LoVo (cell line): ENCODE measurements at regions not wholly inside any gene's neighbourhood (a gene's known extent, or its start where the extent isn't known, plus 50 kb on each side); places are given as distances from the start of the nearest gene placed in this dataset.
"Not testable (repeated sequence)": the region's sequence is repeated elsewhere in the genome, so short reads cannot be mapped to it uniquely, and the experiment has no call there.

ENCODE experiments used
- DNase-seq: peaks from one replicate; pipeline ENCODE4 v3.0.0-alpha.2; 2016; ENCODE audit warnings: low spot score

DNA sequence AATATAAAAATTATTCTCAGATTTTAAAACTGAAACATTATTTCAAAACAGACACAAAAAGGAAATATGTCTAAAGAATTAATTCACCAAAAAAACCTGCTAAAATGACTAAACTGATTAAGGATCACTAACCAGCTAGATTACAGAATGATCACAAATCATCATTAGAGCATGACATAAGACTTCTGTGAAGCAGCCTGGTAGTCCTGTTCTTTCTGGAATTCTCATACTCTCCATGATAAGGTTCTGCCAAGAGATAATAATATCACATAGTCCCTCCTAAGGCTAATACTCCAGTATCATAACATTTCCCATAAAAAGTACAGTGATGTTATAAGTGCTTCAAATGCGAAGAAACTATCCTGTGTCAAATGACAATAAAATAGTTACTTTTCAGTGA lies 1814.9 kb downstream of the SLITRK5 start:
- DNase-seq = no peak

DNA sequence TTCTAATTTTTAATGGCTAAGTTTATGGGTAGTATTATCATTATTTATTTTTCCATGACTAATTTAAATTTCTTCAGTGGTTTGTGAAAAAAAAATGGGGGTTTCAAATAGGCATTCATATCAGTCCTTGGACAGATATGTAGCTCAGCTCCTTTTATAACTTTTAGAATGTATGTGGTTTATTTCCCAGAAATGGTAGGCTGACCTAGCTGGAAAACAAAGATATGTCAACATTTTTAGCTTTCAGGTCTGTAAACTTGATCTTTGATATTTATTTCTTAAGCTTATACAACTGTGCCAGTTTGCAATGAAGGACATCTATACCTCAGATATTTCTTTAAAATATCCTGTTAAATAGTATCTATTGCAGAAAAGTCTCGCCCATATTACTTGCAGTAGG lies 1815.5 kb downstream of the SLITRK5 start:
- no peak for DNase-seq

DNA sequence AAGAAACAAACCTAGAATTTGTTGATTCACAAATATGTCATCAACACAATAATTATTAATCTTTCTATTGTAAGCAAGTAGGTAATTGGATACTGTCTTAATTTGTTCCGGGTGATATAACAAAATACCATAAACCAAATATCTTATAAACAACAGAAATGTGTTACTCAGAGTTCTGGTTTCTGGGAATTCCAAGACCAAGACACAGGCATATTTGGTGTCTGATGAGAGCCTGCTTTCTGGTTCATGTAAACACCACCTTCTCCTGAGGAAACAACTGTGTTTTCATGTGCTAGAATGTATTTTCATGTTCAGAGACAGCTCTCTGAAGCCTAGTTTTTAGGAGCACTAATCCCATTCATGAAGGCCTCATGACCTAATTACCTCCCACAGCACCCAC lies 1819.5 kb downstream of the SLITRK5 start:
- no peak for DNase-seq

DNA sequence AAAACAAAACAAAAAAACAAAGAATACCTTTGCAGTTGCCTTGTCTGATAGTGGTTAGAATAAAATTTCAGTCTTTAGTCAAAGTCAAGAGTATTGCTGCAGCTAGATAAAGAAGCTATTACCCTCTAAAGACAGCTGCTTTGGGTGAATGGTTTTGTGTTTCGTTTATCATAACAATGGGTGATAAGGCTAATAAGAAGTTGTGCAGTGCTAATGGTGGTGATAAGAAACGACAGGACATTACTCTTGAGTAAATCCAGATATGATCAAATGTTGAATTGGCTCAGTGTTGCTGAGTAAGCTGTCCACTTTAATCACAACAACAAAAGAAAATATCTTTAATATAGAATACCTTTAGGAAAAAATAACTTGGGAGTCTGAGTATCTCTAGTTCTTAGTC lies 1825.3 kb downstream of the SLITRK5 start:
- DNase-seq = no peak

DNA sequence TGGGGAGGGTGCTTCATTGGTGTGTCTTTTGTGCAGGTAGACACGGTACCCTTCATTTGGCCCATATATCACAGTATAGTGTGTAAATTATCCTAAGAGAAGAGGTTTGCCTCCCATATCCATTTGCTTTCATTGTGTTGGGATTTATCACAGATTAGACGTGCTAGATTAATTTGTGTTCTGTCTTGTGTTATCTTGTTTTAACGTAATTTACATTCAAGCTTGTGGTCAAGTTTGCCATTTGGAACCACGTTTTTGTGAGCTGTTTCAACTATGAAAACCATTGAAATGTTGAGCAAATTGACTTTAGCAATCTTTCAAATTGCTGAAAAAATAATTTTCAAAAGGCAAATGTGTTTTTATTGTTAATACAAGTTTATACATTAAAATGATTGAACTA lies 1826.5 kb downstream of the SLITRK5 start:
- DNase-seq = no peak

DNA sequence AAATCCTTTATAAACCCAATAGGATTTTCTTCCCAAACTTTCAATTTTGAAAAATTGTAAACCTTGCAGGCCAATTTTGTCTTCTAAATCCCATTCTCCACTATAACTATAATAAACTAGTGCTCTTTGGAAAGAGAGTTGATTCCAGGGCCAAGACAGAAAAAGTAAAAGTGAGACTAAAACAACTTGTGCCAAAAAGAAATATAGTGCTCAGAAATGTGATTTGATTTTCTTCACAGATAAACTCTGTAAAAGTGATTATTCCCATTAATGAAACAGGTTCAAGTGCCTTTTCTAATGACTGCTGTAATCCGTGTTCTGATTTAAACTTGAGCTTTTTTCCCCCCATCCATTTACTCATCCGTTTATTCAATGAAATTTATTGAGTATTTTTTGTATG lies 1831.1 kb downstream of the SLITRK5 start:
- DNase-seq = no peak

DNA sequence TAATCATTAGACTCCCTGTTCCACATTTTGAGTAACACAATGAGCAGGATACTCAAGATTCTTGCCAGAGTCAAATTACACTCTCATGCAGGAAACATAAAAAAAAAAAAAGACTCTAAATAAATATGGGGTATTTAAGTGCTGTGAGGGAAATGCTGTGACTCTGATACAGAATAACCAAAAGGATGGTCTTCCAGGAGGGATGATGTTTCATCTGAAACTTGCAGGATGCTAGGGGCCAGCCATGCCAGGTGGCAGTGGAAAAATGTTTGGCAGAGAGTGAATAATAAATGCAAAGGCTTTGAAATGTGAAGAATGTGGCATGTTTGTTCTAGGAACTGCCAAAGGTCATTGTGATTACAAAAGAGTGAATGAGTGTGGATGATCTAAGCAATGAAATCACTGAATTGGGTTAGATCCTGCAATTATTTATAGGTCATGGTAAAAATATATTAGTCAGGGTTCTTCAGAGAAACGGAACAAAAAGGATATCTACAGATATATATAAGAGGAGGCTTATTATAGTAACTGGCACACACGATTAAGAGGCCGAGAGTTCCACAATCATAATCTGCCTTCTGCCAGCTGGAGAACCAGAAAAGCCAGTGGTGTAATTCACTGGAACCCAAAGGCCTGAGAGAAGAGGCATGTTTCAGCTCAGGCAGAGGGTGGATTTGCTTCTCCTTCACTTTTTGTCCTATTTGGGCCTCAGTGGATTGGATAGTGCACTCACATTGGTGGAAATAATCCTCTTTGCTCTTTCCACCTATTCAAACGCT lies 1832.8 kb upstream of the MIR17HG start:
- DNase-seq = peak; percentile 7

DNA sequence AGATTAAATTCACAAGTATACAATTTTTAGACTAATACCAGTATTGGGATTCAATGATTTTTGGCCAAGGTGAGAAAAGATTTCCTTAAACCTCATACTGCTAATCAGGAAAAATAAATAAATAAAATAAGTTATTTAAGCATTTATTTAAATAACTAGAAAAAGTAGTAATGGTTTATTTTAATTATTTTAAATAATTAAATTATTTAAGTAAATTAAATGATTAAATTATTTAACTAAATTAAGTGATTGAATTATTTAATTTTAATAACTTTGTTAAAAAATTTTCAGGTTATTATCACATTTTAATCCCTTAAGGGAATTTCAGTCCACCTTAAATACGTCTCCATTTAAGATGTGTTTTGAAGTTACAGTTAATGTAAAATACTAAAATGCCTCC lies 1831.5 kb upstream of the MIR17HG start:
- no peak for DNase-seq

DNA sequence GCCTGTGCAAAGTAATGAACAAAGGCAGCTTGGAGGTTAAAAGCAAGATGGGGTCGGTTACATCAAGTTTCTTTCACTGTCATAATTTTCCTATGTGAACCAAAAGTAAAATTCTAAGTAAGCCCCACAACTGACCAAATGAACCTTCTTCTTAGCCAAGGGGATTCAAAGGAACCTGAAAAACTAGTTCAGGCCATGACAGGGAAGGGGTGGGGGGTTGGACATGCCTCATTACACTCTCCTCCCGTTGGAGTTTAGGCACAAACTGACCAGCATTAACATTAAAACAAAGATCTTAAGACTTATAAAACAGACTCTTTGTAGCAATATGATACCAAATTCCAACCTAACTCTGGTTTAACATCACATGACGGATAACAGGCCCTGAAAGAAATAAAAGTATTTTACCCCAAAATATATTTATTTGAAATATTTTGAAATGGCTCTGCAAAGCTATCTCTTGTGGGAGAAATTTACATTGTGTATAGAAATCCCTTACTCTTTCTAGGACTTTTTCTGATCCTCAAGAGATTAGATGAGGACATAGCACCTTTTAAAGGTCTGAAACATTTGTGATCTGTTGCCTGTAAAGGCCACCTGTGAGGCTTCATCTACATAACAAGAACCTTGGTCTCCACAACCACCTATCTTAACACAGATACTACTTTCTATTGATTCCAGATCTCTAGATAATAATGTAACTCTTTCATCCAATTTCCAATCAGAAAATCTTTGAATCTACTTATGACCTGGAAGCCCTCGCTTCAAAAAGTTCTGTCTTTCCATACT lies 1829.0 kb upstream of the MIR17HG start:
- no peak for DNase-seq

DNA sequence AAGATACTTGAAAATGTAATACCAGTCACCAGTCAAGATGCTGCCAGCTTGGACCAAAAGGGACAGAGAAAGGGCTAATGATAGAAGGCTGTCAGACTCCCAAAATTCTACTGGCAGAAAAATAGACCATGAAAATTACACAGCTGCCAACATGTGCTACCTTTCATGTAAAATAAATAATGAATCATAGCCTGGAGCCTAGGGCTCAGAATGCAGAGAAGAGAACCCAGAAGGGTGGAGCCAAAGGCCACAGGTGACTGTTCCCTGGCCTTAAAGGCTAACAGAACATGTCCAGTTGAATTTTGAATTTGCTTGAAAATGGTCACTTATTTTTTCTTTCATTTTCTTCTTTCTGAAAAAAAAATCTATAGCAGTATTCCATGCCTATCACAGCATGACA lies 1827.0 kb upstream of the MIR17HG start:
- DNase-seq = no peak

DNA sequence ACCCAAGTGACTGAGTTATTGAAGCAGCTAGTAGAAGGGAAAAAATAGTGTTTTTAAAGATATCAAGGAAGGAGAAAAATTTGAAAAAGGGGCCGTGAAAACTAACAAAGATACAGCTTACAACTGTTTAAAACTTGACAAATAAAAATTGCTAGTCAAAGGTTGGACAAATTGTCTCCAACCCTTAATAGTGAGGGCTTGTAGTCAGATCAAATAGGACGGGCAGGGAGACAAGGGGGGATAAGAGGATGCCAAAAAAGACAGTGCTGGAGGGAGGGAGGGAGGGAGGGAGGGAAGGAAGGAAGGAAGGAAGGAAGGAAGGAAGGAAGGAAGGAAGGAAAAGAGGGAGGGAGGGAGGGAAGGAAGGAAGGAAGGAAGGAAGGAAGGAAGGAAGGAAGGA lies 1825.8 kb upstream of the MIR17HG start:
- not testable (repeated sequence) for DNase-seq

DNA sequence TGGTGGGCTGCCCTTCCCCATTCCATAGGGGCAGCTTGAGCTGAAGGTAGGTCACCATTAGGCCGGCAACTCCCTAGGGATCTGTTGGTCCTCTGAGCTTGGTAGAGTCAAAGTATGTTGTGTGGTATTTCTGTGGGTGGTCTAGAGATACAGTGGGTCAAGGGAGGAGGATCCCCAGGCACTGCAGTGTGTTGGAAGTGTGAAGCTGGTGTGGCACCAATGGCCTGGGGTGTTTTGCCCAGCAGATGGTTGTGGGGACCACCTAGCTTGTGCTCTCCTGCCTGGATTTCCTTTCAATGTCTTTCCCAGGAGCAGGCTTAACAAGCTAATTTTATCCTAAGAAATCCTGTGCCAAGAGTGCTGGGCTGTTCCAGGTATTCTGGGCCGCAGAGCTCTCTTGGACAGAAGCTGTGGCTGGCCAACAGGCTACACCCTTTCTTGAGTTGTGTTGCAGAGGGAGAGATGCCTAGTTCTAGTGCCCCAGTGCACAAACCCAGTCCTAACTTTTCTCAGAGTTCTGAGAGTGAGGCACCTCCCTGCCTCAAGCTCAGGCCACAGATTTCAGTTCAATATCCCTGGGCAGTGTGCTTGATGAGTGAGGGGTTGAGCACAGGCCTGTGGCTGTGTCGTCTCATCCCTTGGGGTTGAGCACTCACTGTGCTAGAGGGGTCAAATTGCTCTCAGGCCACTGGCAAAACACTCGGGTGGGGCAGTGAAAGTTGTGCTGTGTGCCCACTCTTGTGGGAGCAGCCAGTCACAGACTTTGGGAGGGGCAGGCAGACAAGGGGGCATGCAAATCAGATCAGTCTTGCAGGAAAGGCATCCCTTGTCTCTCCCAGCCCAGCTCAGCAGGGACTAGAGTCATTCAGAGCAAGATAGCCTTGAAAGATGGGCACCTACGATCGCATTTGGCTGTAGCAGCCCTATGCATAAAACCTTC lies 1806.1 kb upstream of the MIR17HG start:
- DNase-seq = no peak

DNA sequence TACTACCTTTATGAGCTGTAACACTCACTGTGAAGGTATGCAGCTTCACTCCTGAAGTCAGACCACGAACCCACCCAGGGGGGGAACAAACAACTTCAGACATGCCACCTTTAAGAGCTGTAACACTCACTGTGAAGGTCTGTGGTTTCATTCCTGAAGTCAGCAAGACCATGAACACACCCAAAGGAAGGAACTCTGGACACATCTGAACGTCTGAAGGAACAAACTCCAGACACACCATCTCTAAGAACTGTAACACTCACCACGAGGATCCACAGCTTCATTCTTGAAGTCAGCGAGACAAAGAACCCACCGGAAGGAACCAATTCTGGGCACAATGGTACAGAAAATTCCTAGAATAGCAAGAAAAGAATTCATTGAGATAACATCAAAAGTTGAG lies 1796.5 kb upstream of the MIR17HG start:
- peak; percentile 31 for DNase-seq

DNA sequence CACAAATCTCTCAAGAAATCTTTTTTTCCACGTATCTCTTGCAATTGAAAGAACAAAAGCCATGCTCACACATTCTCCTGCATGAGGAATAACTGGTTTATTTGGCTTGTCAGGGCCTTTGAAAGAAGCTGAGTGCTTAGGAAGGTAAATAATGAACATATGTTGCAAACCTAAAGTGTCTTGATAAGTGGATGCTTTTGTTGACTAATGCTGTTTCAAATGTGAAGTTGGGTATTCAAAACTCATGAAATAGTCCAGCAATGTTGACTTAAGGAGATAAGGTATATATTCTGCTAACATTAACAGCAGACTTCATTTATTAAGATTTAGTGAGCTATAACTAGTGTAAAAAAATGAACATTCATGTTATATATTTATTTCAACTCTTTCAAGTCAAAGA lies 1792.7 kb upstream of the MIR17HG start:
- DNase-seq = no peak

DNA sequence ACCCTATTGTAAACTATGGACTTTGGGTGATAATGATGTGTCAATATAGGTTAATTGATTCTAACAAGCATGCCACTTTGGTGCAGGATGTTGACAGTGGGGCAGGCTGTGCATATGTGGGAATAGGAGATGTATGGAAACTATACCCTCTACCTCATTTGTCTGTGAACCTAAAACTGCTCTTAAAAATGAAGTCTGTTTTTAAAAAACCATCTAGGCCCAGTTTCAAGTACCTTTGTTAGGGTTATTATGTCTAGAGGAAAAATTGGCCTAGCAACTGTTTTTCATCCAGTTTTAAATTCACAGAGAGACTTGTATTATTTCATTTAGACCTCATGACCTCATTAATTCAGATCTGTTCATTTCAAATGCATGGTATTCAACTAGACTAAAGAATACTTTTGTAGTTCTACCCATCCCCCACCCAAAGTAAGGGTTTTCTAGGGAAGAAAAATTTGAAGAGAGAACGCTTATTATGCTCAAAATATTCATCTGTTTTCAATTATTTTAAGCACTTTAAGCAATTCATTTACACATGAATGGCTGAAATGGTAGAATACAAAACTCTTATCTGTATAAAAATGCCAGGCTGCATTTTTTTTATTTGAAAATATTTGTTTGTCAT lies 1781.9 kb upstream of the MIR17HG start:
- DNase-seq = no peak

DNA sequence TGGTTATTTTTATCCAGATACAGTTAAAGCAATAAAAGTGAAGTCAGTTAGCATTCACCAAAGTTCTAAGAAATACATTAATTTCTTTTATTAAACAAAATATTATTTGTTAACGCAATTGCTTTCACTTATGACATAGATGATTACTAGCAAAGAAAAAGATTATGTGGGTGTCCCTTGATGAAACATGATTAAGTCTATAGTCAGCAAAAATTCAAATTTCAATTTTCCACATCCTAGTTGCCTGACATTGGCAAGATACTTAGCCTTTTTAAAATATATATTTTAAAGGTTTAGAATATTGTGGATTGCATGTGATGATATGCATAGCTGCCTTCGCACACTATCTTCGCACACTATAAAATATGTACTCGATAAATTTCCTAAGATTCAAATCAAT lies 1780.5 kb upstream of the MIR17HG start:
- DNase-seq = no peak

DNA sequence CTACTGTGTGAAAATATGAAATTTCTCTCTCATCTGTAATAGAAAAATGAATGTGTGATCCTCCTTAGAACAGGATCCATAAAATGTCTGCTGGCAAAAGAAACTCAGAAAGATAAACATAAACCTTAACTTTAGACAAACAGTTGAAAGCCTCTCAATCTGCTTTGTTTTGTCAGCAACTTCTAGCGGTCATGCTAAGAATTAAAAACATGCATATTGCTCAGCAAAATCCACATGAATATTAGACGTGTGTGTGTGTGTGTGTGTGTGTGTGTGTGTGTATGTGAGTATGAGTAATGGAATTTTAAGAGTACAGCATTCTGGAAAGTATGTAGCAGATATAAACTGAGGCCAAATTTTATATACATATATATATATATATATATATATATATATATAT lies 1779.2 kb upstream of the MIR17HG start:
- DNase-seq = no peak

DNA sequence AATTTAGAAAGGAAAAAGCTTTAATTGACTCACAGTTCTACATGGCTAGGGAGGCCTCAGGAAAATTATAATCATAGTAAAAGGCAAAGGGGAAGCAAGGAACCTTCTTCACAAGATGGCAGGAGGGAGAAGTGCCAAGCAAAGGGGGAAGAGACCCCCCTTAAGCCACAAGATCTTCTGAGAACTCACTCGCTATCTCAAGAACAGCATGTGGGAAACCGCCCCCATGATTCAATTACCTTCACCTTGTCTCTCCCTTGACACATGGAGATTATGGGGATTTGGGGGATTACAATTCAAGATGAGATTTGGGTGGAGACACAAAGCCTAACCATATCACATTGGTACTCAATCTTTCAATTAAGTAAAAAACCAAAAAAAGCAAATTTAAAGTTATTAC lies 1778.7 kb upstream of the MIR17HG start:
- no peak for DNase-seq

DNA sequence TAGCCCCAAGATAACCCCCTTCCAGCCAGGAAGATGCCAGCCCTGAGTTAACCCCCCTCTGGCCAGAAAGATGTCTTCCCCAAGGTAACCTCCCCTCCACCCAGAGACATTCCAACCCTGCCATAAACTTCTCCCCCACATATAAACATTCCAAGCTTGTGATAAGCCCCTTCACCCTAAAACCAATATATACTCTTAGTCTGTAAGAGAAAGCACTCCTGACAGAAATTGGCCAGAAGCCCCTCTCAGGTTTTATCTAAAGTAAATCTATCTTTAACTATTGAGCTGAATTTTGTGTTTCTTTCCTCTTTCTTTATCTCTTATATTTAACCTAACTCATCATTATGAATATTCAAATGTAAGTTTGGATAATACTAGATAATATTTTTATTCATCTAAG lies 1775.8 kb upstream of the MIR17HG start:
- no peak for DNase-seq

DNA sequence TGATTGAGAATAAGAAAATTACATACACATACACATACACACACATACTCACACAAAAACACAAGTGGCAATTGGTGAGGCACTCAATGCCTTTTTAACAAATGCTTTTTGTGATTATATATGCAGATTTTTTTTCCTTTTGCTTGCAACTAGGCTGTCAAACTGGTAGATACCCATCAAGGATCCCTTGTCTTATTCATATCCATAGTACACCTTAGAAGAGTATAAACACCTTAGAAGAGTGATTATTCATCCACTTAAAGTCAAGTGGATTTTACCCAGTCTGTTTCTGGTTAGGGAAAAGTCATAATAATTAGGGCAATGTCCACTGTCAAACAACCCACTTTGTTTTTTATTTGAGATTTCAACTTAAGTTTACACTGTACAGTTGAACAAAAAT lies 1773.4 kb upstream of the MIR17HG start:
- DNase-seq = no peak

DNA sequence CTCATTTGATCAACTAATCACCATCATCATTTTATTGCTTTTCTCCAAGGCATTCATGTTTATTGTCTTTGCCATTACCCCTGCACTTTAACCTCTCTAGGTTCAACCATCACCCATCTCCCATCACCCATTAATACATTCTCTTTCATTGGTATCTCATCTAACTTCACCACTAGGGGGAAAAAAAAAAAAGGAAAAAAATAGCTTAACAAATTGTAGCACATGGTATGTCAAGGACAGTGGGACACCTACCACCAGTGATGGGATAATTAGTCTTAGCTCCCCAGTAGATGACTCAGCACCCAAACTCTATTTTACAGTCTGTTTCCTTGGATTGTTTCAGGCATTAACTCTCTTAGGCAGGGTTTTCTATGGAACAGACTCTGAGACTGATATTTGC lies 1770.2 kb upstream of the MIR17HG start:
- DNase-seq = no peak

DNA sequence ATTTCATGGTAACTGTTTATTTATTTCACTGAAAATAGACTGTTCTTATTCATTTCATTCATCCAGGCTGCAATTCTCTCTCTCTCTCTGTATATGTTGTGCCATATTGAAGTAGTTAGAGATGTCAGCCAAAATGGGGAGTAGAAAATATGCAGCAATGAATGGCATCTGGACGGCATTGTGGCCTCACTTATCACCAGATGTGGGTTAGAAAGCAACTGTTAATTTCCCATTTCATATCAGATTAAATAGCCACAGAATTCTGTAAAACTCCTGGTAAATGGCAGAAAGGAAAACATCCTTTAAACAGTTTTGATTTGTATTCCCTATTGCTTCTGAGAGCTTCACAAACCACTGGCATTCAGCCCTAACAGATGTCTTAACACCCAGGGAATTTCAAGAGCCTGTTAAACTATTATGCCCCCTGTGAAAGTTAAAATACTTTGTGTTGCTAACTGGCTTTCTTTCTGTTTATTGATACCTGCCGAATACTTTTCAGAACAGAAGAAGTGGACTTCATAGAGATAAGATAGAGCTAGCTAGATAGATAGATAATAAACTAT lies 1763.3 kb upstream of the MIR17HG start:
- no peak for DNase-seq
